OCI-LY7 (cell line): ENCODE measurements at regions not wholly inside any gene's neighbourhood (a gene's known extent, or its start where the extent isn't known, plus 50 kb on each side); places are given as distances from the start of the nearest gene placed in this dataset.

Experiments
- BruUV-seq: library from RNA; stranded (reverse); fragments of 400-500 nt; replicated peaks from 2 replicates; lab custom pipeline; 2021; lab: Mats Ljungman, UMichigan
- CTCF ChIA-PET: fragments of 300-600 bp; sonication (Branson Sonifier 250); formaldehyde crosslinking; loops from one replicate; lab custom pipeline; 2022; ENCODE audit warnings: antibody characterized with exemption; ENCODE audit not compliant: unreplicated experiment; lab: Charles Lee
- POLR2A ChIA-PET: fragments of 300-600 bp; sonication (Branson Sonifier 250); formaldehyde crosslinking; loops from one replicate; lab custom pipeline; 2022; ENCODE audit warnings: antibody characterized with exemption; lab: Charles Lee
- DNase-seq: peaks from one replicate; pipeline ENCODE4 v3.0.0-alpha.2; 2015; ENCODE audit warnings: low spot score
- H2AFZ ChIP-seq: fragments of 200-600 bp; sonication (generic), shearing (Covaris generic); 2 replicates; pipeline ENCODE4 v1.6.1; 2014; ENCODE audit warnings: mild to moderate bottlenecking, antibody characterized with exemption, low read length, moderate library complexity
- H3K27ac ChIP-seq: fragments of 200-600 bp; sonication (generic); 2 replicates; pipeline ENCODE4 v1.5.1; 2014; ENCODE audit warnings: mixed run types, low read depth, mild to moderate bottlenecking, moderate library complexity, low read length, inconsistent platforms; ENCODE audit not compliant: poor library complexity, severe bottlenecking
- H3K36me3 ChIP-seq: fragments of 200-600 bp; sonication (generic); 2 replicates; pipeline ENCODE4 v1.6.1; 2014; ENCODE audit warnings: mild to moderate bottlenecking, antibody characterized with exemption, low read length, moderate library complexity, mixed read lengths; ENCODE audit not compliant: insufficient read depth
- H3K4me1 ChIP-seq: fragments of 200-600 bp; sonication (generic); 2 replicates; pipeline ENCODE4 v1.5.1; 2014; ENCODE audit warnings: mild to moderate bottlenecking, low read length; ENCODE audit not compliant: insufficient read depth, poor library complexity, severe bottlenecking
- H3K4me2 ChIP-seq: fragments of 200-600 bp; sonication (generic); 2 replicates; pipeline ENCODE4 v1.6.1; 2014; ENCODE audit warnings: mild to moderate bottlenecking, low read length
- H3K4me3 ChIP-seq: fragments of 200-600 bp; sonication (generic); 2 replicates; pipeline ENCODE4 v1.5.1; 2014; ENCODE audit warnings: mild to moderate bottlenecking, low read depth, low read length; ENCODE audit not compliant: poor library complexity, severe bottlenecking
- H3K79me2 ChIP-seq: fragments of 200-600 bp; sonication (generic); 2 replicates; pipeline ENCODE4 v1.6.1; 2016; ENCODE audit warnings: low read depth, mild to moderate bottlenecking, low read length, moderate library complexity, mixed read lengths; ENCODE audit not compliant: insufficient read depth
- H3K9me2 ChIP-seq: fragments of 200-600 bp; sonication (generic); 2 replicates; pipeline ENCODE4 v1.6.1; 2016; ENCODE audit warnings: mild to moderate bottlenecking, low read length, mixed read lengths; ENCODE audit not compliant: insufficient read depth
- H3K9me3 ChIP-seq: fragments of 200-600 bp; sonication (generic); 2 replicates; pipeline ENCODE4 v1.6.1; 2014; ENCODE audit warnings: mild to moderate bottlenecking, mixed run types, low read length, mixed read lengths
- H4K20me1 ChIP-seq: fragments of 200-600 bp; sonication (generic); 2 replicates; pipeline ENCODE4 v1.6.1; 2014; ENCODE audit warnings: mild to moderate bottlenecking, antibody characterized with exemption, low read length, moderate library complexity, mixed read lengths; ENCODE audit not compliant: insufficient read depth
- EZH2phosphoT487 ChIP-seq: fragments of 200-600 bp; sonication (generic); IDR thresholded peaks from 2 replicates; pipeline ENCODE4 v1.6.1; 2018; ENCODE audit warnings: low read depth, borderline replicate concordance, mild to moderate bottlenecking, mixed run types, antibody characterized with exemption, low read length, moderate library complexity, mixed read lengths
- intact Hi-C: fragments of 100-400 bp; cut with micrococcal nuclease; formaldehyde crosslinking; loops from one replicate; pipeline ENCODE4 v1.10.0; 2022; ENCODE audit not compliant: unreplicated experiment
- TF ChIP-seq, protein P1 (sequence below): fragments of 200-600 bp; sonication (generic); conservative IDR thresholded peaks from 2 replicates; pipeline ENCODE4 v1.5.1; 2014; ENCODE audit warnings: mild to moderate bottlenecking, antibody characterized with exemption, low read length, moderate library complexity, mixed read lengths

DNA sequence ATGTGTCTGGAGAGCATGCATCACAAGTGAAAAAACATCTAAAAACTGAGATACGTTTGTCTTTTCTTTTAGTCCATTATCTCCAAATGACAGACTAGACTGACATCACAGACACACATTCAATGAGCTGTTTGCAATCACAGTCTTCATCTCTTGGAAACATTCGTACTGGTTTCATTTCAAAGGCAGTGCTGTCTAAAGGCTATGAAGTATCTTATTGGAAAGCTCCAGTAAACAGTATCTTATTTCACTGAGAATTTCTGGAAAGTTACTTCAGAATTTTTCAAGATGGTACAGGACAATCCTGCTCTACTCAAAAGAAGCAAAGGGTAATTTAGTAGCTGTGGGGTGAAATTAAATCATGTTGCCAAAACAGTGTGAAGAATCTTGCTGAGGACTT, 53.5 kb upstream of the TNFRSF19 start:
- POLR2A ChIA-PET = interaction anchor here (0.7 to 0.8 kb wide), 3 partner anchors 9 to 1612 kb away, joined by 3 to 4 read pairs (median 3); no protein-coding TSS in a partner anchor
- no peak for DNase-seq
- Histone ChIP-seq H4K20me1 (no peaks in the 10 kb centered on the region), H3K9me2 (no peaks in the 10 kb centered on the region), H3K36me3 (no peaks in the 10 kb centered on the region), H3K4me3 (no peak overlapping the region), H3K79me2 (no peaks in the 10 kb centered on the region), H3K9me3 (no peaks in the 10 kb centered on the region), H2AFZ (no peak overlapping the region), H3K4me2 (no peak overlapping the region), H3K4me1 (no peaks in the 10 kb centered on the region), H3K27ac (no peak overlapping the region)
- intact Hi-C loops = loop anchor here (10.0 kb wide), 1 partner anchor 358 kb away; no protein-coding TSS in a partner anchor
- BruUV-seq = no TSS peak
- CTCF ChIA-PET = no interaction called here
- no peak for TF ChIP-seq EZH2phosphoT487
- TF ChIP-seq, protein P1, sequence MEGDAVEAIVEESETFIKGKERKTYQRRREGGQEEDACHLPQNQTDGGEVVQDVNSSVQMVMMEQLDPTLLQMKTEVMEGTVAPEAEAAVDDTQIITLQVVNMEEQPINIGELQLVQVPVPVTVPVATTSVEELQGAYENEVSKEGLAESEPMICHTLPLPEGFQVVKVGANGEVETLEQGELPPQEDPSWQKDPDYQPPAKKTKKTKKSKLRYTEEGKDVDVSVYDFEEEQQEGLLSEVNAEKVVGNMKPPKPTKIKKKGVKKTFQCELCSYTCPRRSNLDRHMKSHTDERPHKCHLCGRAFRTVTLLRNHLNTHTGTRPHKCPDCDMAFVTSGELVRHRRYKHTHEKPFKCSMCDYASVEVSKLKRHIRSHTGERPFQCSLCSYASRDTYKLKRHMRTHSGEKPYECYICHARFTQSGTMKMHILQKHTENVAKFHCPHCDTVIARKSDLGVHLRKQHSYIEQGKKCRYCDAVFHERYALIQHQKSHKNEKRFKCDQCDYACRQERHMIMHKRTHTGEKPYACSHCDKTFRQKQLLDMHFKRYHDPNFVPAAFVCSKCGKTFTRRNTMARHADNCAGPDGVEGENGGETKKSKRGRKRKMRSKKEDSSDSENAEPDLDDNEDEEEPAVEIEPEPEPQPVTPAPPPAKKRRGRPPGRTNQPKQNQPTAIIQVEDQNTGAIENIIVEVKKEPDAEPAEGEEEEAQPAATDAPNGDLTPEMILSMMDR = no peak

GRCh38 chr13:23518231-23518630, 52.0 kb upstream of the TNFRSF19 start:
- no peak overlapping the region for H3K27ac ChIP-seq
- H3K4me1 ChIP-seq = no peaks in the 10 kb centered on the region
- no peak for TF ChIP-seq EZH2phosphoT487
- TF ChIP-seq, protein P1 = no peak
- POLR2A ChIA-PET = interaction anchor here (0.8 kb wide), 1 partner anchor 14 kb away, joined by 3 read pairs; no protein-coding TSS in a partner anchor
- no peak for DNase-seq
- no peak overlapping the region for H3K4me2 ChIP-seq
- H3K9me2 ChIP-seq = no peaks in the 10 kb centered on the region
- no peak overlapping the region for H2AFZ ChIP-seq
- no peaks in the 10 kb centered on the region for H4K20me1 ChIP-seq
- H3K4me3 ChIP-seq = no peak overlapping the region
- CTCF ChIA-PET = no interaction called here
- no peaks in the 10 kb centered on the region for H3K79me2 ChIP-seq
- intact Hi-C loops = loop anchor here (10.0 kb wide), 1 partner anchor 357 kb away; no protein-coding TSS in a partner anchor
- no TSS peak for BruUV-seq
- H3K9me3 ChIP-seq = no peaks in the 10 kb centered on the region
- no peaks in the 10 kb centered on the region for H3K36me3 ChIP-seq
